ENCODE measurements at regions not wholly inside any gene's neighbourhood (a gene's known extent, or its start where the extent isn't known, plus 50 kb on each side); places are given as distances from the start of the nearest gene placed in this dataset.

DNA sequence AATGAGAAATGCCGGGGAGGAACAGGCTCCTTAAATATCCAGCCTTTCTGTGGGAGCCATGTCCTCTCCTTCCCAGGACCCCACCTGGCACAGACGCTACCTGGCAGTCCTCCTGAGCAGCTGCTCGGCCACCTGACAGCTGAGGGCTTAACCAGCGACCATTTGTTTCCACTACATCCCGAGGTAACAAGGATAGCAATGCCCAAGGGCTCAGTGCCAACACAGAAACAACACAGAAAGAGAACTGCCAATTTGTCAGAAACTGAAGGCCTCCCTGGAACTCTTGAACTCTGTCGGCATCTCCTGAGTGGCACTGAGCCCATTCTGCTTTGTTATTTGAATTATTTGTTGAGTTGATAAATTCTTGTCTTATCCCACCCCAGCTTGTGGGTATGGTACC lies 122.2 kb upstream of the ARHGAP28 start:
- TF ChIP-seq, protein P1, sequence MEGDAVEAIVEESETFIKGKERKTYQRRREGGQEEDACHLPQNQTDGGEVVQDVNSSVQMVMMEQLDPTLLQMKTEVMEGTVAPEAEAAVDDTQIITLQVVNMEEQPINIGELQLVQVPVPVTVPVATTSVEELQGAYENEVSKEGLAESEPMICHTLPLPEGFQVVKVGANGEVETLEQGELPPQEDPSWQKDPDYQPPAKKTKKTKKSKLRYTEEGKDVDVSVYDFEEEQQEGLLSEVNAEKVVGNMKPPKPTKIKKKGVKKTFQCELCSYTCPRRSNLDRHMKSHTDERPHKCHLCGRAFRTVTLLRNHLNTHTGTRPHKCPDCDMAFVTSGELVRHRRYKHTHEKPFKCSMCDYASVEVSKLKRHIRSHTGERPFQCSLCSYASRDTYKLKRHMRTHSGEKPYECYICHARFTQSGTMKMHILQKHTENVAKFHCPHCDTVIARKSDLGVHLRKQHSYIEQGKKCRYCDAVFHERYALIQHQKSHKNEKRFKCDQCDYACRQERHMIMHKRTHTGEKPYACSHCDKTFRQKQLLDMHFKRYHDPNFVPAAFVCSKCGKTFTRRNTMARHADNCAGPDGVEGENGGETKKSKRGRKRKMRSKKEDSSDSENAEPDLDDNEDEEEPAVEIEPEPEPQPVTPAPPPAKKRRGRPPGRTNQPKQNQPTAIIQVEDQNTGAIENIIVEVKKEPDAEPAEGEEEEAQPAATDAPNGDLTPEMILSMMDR (IDR thresholded peaks at IDR 0.05): no peak
- no peak for TF ChIP-seq POLR2A (IDR thresholded peaks at IDR 0.05)
